Fibroblast of pulmonary artery (primary cell): ENCODE measurements at regions not wholly inside any gene's neighbourhood (a gene's known extent, or its start where the extent isn't known, plus 50 kb on each side); places are given as distances from the start of the nearest gene placed in this dataset.
A peak's percentile ranks its signal among the peaks of the same experiment; 100 is the strongest.

Experiments used
- DNase-seq: peaks from one replicate; pipeline ENCODE4 v3.0.0-alpha.2; 2010; ENCODE audit warnings: low read depth
- H3K4me3 ChIP-seq: replicated peaks from 2 replicates; pipeline ENCODE4 v1.5.1; 2011; ENCODE audit warnings: low read depth, mild to moderate bottlenecking, control low read depth, low read length, moderate library complexity
- CTCF ChIP-seq: IDR thresholded peaks from 2 replicates; pipeline ENCODE4 v1.5.1; 2011; ENCODE audit warnings: mild to moderate bottlenecking, control low read depth, low read length, inconsistent platforms; ENCODE audit errors: missing control alignments

DNA sequence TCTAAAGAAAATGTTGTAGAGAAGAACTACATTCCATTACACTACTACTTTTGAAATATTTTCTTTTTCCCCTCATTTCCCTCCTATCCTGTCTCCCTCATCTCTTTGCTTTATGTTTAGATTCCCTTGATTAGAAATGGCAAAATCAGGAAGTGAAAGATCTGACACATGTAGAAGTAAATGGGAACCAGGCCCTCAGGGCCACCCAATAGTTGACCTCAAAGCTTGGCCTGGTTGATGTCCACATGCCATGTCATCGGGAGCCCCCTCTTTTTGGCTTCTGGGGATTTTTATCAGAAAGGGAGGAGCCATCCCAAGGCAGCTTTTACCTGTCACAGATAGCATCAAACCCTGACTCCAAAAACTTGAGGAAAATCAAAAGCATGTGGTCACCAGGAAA lies 168.3 kb upstream of the ECI2 start:
- DNase-seq = no peak
- no peak for TF ChIP-seq CTCF
- H3K4me3 ChIP-seq = no peak overlapping the region

GRCh38 chr6:4302524-4302923 lies 167.1 kb upstream of the ECI2 start:
- no peak for DNase-seq
- H3K4me3 ChIP-seq = no peak overlapping the region
- no peak for TF ChIP-seq CTCF

DNA sequence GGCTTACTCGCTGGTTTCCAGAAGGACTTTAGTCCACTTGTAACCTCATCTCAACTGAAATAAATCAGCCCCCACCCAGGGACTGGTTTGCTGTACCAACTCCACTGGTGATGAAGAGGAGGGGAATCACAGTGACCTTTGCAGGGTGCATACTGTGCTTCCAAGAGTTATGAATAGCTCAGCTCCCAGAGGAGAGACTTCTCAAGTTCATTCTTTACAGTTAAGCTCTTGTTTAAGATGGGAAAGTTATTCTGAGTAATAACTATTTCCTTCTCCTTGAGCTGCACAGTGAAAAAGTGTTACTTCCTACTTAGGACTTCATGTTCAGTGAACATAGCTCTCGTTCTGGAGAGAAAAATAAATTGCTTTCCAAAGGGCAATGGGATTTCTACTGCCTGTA lies 166.5 kb upstream of the ECI2 start:
- DNase-seq = no peak
- TF ChIP-seq CTCF = no peak
- H3K4me3 ChIP-seq = no peak overlapping the region

DNA sequence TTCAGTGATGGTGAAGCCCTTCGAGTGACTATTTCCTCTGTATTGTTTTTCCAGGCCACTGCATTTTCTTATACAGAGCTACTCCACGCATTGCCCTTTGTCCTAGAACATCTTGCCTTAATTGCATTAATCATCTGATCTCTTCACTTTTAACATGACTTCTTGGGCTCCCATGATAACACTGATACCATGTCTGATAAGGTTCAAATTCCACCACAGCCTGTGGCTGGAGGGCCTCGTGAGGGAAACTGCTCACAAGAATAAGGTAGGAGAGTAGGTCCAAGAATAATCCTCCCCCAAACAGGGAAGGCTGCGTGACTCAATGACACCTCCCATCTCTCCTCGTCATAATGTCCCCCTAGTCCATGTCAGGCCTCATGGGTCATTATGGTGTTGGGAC lies 165.5 kb upstream of the ECI2 start:
- H3K4me3 ChIP-seq = no peak overlapping the region
- TF ChIP-seq CTCF = no peak
- DNase-seq = no peak

DNA sequence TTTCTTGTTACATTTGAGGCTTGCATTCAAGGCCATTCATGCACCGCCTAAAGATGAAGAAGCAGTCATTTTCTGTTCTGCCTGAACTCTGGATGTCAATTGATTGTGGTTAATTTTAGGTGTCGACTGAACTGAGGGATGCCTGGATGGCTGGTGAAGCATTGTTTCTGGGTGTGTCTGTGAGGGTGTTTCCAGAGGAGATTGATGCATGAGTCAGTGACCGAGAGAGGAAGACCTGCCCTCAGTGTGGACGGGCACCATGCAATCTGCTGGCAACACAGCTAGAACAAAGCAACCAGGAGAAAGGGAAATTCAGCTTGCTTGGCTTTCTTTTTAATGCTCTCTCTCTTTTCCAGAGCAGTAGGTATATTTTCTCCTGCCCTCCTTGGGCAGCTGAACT lies 164.1 kb upstream of the ECI2 start:
- TF ChIP-seq CTCF = no peak
- H3K4me3 ChIP-seq = no peak overlapping the region
- DNase-seq = peak; percentile 24

DNA sequence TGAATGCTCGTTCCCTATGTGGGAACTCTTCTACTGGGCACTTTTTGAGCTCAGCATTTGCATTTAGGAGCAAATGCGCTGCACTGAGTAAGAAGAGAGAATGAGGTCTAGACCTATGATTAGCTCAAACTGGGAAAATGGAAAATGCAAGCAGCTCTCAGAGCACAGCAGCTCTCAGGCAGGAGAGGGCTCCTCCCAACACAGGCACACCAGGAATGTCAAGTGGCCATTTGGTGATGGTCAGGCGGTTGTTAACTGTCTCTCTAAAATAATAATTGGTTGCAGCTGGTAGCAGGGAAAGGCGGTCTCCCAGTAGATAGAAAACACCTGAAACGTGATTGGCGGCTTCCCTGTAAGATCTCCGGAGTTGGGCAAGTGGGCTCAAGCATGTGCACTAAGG lies 162.0 kb upstream of the ECI2 start:
- no peak overlapping the region for H3K4me3 ChIP-seq
- no peak for DNase-seq
- no peak for TF ChIP-seq CTCF

DNA sequence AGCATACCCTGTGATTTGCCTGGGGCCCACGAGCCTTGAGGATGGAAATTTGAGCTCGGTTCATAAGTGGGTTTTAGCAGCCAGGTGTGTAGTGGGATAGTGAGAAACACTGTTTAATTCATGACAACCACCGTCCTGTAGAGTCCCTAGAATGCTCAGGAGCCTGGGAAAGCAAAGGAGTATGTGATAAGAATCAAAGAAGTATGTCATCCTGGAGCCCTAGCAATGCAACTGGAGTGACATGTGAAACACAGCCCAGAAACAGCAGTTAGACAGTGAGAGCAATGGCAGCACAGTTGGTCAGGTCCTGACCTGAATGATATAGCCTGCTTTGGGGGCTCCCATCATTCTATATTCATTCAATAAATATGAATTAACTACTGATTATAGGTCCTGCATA lies 161.2 kb upstream of the ECI2 start:
- no peak for TF ChIP-seq CTCF
- H3K4me3 ChIP-seq = no peak overlapping the region
- no peak for DNase-seq
